Activated CD4-positive, alpha-beta memory T cell treated with anti-CD3 and anti-CD28 coated beads for 36 hours (primary cell): ENCODE measurements at regions not wholly inside any gene's neighbourhood (a gene's known extent, or its start where the extent isn't known, plus 50 kb on each side); places are given as distances from the start of the nearest gene placed in this dataset.
"Not testable (repeated sequence)": the region's sequence is repeated elsewhere in the genome, so short reads cannot be mapped to it uniquely, and the experiment has no call there.

Experiments
- CTCF ChIA-PET: fragments of 350-600 bp; sonication (Branson Sonifier 250); formaldehyde crosslinking; loops from one replicate; lab custom pipeline; 2021; ENCODE audit warnings: antibody characterized with exemption, inconsistent platforms; lab: Charles Lee
- POLR2A ChIA-PET: fragments of 350-600 bp; sonication (Branson Sonifier 250); formaldehyde crosslinking; loops from one replicate; lab custom pipeline; 2021; ENCODE audit warnings: antibody characterized with exemption; lab: Charles Lee
- DNase-seq: peaks from one replicate; pipeline ENCODE4 v3.0.0-alpha.2; 2020
- H3K27ac Mint-ChIP-seq: one replicate; pipeline ENCODE4 v1.8.0; 2021; ENCODE audit warnings: mixed read lengths
- H3K27me3 Mint-ChIP-seq: one replicate; pipeline ENCODE4 v1.8.0; 2021; ENCODE audit warnings: mixed read lengths
- H3K36me3 Mint-ChIP-seq: one replicate; pipeline ENCODE4 v1.8.0; 2021; ENCODE audit warnings: mixed read lengths
- H3K4me1 Mint-ChIP-seq: one replicate; pipeline ENCODE4 v1.8.0; 2021; ENCODE audit warnings: low read depth, mixed read lengths
- H3K4me3 Mint-ChIP-seq: one replicate; pipeline ENCODE4 v1.8.0; 2021; ENCODE audit warnings: mild to moderate bottlenecking, mixed read lengths
- H3K9me3 Mint-ChIP-seq: one replicate; pipeline ENCODE4 v1.8.0; 2021; ENCODE audit warnings: mixed read lengths
- intact Hi-C: fragments of 100-400 bp; cut with micrococcal nuclease; formaldehyde crosslinking; loops from one replicate; pipeline ENCODE4 v1.15.1; 2023

DNA sequence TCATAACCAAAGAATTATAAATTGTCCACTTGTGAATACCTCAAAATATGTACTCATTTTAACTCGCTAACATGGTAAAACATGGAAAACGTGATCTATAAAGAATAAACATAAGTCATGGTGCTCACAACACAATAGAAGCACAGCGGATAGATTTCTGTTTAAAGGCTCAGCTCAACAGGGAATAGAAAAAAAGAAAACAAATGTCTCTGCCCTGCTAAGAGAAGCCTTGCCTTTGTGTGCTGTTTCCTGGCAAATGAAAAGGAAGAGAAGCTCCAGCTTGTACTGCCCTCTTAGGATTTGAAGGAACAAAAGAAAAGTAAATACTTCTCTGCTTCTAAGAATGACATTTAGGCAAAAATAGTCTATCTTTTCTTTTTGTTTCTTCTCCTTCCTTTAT is 121.0 kb upstream of the KRR1 start:
- ChIA-PET POLR2A (no interaction called here), CTCF (no interaction called here)
- Mint-ChIP-seq H3K9me3 (no peaks in the 10 kb centered on the region), H3K27me3 (peaks cover 10% of the 10 kb centered on the region), H3K4me1 (peaks cover 13% of the 10 kb centered on the region), H3K36me3 (no peaks in the 10 kb centered on the region), H3K4me3 (no peak overlapping the region), H3K27ac (no peak overlapping the region)
- no peak for DNase-seq
- intact Hi-C loops: no loop called here

DNA sequence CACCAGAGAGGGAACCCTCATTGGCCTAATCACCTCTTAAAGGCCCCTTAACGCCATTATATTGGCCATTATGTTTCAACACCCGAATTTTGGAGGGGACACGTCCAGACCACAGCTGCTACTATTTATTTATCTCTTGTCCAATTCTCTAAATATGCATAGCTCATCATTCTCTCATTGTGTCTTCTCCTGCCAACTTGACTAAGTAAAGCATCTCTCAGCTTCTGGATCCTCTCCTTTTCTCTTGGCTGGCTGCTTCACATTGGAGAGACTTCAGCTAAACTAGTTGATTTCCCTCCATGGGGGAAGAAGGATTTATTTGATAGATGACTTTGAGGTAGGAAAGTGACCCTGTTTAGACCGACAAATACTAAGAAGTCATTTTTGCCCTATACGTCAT is 120.4 kb upstream of the KRR1 start:
- Mint-ChIP-seq H3K9me3 (no peaks in the 10 kb centered on the region), H3K4me1 (peaks cover 13% of the 10 kb centered on the region), H3K27ac (no peak overlapping the region), H3K36me3 (no peaks in the 10 kb centered on the region), H3K27me3 (peaks cover 10% of the 10 kb centered on the region), H3K4me3 (no peak overlapping the region)
- intact Hi-C loops: no loop called here
- no peak for DNase-seq
- POLR2A ChIA-PET: no interaction called here
- CTCF ChIA-PET: no interaction called here

DNA sequence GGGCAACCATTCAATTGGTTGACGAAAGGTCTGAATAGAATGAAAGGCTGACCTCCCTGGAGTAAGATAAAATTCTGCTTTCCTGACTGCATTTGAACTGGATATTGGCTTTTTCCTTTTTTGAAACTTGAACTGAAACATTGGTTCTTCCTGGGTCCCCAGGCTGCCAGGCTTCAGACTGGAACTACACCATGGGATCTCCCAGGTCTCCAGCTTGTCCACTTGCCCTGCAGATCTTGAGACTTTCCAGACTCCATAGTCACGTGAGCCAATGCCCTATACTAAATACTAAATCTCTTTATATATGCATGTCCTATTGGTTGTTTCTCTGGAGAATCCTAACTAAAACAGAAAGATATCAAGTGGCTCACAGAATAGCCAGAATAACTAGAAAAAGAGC is 118.7 kb upstream of the KRR1 start:
- H3K27me3 Mint-ChIP-seq: peaks cover 5% of the 10 kb centered on the region
- intact Hi-C loops: no loop called here

DNA sequence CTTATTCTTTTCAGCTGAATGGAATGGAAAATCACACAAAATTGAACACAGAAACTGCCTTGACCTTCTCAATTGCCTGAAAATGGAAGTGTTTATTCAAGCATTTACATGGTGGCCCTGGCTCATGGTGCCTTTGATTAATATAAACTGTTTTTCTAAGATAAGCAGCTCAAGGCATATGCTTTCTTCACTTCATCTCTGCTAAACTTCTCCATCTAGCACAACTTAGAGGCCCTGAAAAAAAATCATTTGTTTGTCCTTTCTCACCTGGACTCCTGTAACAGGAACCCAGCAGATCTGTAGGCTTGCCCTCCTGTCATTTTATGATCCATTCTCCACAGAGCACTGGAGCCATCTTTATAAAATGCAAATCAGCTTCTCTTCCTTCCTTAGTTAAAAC is 117.5 kb upstream of the KRR1 start:
- Mint-ChIP-seq H3K27me3 (no peaks in the 10 kb centered on the region), H3K36me3 (no peaks in the 10 kb centered on the region), H3K9me3 (no peaks in the 10 kb centered on the region), H3K4me3 (no peak overlapping the region), H3K4me1 (no peaks in the 10 kb centered on the region), H3K27ac (no peak overlapping the region)
- no peak for DNase-seq
- intact Hi-C loops: no loop called here
- POLR2A ChIA-PET: no interaction called here
- CTCF ChIA-PET: no interaction called here

More for the DNA sequence above, 118.7 kb upstream of the KRR1 start:
- H3K9me3 Mint-ChIP-seq: no peaks in the 10 kb centered on the region
- DNase-seq: no peak
- H3K4me3 Mint-ChIP-seq: no peak overlapping the region
- peaks cover 3% of the 10 kb centered on the region for H3K4me1 Mint-ChIP-seq
- POLR2A ChIA-PET: no interaction called here
- no peaks in the 10 kb centered on the region for H3K36me3 Mint-ChIP-seq
- CTCF ChIA-PET: no interaction called here
- H3K27ac Mint-ChIP-seq: no peak overlapping the region

DNA sequence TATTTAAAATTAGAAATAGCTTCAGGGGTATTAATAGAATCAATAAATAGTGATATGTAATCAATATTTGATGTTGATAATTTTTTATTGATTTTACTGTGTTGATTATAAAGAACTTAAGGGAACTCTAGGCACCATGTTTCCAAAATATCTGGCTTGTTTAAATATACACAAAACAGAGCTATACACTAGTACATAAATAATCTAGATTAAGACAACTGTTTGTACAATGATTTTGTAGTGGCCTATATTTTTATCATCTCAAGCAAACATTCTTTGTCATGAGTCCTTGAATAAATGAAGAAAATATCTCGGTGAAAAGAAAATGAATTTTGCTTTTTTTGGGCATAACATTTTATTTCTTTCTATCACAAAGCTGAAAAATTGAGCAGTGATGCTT is 117.1 kb upstream of the KRR1 start:
- POLR2A ChIA-PET: no interaction called here
- intact Hi-C loops: no loop called here
- H3K27ac Mint-ChIP-seq: no peak overlapping the region
- H3K4me3 Mint-ChIP-seq: no peak overlapping the region
- no peaks in the 10 kb centered on the region for H3K9me3 Mint-ChIP-seq
- H3K4me1 Mint-ChIP-seq: no peaks in the 10 kb centered on the region
- no peak for DNase-seq
- no peaks in the 10 kb centered on the region for H3K27me3 Mint-ChIP-seq
- CTCF ChIA-PET: no interaction called here
- H3K36me3 Mint-ChIP-seq: no peaks in the 10 kb centered on the region

DNA sequence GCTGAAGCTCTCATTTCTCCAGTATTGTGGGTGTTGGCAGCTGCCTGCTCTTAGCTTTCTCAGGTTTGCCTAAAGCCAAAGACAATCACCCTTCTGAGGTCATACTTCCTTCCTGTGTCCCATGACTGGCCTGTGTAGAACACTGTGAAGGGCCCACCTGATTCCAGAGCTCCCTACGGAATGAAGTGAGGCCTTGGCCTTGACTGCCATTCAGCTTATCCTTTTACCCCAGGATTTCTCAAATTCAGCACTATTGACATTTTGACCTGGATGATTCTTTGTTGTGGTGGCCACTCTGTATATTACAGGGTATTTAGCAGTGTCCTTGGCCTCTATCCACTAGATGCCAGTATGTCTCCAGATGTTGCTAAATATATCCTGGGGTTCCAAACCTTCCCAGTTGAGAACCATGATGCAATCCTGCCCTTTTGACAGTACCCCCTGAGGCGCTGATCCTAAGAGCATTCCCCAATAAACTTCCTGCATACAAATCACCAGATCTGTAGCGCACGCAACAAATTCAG is 112.3 kb upstream of the KRR1 start:
- ChIA-PET CTCF (no interaction called here), POLR2A (no interaction called here)
- intact Hi-C loops: no loop called here
- no peak for DNase-seq
- Mint-ChIP-seq H3K4me3 (no peak overlapping the region), H3K9me3 (peaks cover 5% of the 10 kb centered on the region), H3K4me1 (no peaks in the 10 kb centered on the region), H3K36me3 (peaks cover 2% of the 10 kb centered on the region), H3K27me3 (peaks cover 2% of the 10 kb centered on the region), H3K27ac (no peak overlapping the region)

DNA sequence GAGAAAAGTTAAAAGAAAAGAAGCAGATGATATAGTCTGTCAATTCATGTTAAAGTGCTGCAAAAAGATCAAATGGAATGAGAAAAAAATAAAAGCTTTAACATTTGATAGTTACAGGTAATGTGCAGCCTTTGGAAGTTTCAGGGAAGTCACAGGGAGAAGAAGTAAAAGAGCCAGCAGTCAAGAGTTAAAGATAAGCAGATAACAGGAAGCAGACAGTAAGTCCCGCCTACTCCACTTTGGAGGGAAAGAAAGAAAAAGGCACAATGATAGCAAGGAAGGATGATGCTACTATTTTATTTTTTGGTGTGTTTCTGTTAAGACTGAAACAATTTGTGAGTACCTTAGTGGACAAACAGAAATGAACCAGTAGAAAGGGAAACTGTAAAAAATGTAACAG is 111.1 kb upstream of the KRR1 start:
- H3K36me3 Mint-ChIP-seq: peaks cover 2% of the 10 kb centered on the region
- CTCF ChIA-PET: no interaction called here

DNA sequence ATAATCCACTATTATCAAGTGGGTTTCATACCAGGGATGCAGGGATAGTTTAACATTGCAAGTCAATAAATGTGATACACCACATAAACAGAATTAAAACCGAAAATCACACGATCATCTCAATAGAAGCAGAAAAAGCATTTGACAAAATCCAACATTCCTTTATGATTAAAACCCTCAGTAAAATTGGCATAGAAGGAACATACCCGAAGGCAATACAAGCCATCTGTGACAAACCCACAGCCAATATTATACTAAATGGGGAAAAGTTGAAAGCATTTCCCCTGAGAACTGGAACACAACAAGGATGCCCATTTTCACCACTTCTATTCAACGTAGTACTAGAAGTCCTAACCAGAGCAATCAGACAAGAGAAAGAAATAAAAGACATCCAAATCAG is 103.0 kb upstream of the KRR1 start:
- POLR2A ChIA-PET, H3K4me3 Mint-ChIP-seq, H3K4me1 Mint-ChIP-seq, H3K9me3 Mint-ChIP-seq, intact Hi-C loops, H3K36me3 Mint-ChIP-seq, DNase-seq, CTCF ChIA-PET, H3K27ac Mint-ChIP-seq: not testable (repeated sequence)
- peaks cover 21% of the 10 kb centered on the region for H3K27me3 Mint-ChIP-seq

More for the DNA sequence above, 111.1 kb upstream of the KRR1 start:
- POLR2A ChIA-PET: no interaction called here
- Mint-ChIP-seq H3K27me3 (peaks cover 2% of the 10 kb centered on the region), H3K4me1 (no peaks in the 10 kb centered on the region), H3K27ac (no peak overlapping the region), H3K4me3 (no peak overlapping the region), H3K9me3 (peaks cover 5% of the 10 kb centered on the region)
- no peak for DNase-seq
- intact Hi-C loops: no loop called here

DNA sequence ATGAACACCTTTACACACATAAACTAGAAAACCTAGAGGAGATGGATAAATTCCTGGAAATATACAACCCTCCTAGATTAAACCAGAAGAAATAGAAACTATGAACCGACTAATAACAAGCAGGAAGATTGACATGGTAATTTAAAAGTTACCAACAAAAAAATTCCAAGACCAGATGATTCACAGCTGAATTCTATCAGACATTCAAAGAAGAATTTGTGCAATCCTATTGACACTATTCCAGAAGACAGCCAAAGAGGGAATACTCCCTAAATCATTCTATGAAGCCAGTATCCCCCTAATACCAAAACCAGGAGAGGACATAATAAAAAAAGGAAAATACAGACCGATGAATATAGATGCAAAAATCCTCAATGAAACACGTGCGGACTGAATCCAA is 102.6 kb upstream of the KRR1 start:
- ChIA-PET CTCF (interaction anchor here (0.7 kb wide), 1 partner anchor 346 kb away, joined by 3 read pairs; no protein-coding TSS in a partner anchor), POLR2A (no interaction called here)
- Mint-ChIP-seq H3K9me3 (peaks cover 5% of the 10 kb centered on the region), H3K4me3 (no peak overlapping the region), H3K27ac (no peak overlapping the region), H3K4me1 (no peaks in the 10 kb centered on the region), H3K27me3 (peaks cover 19% of the 10 kb centered on the region), H3K36me3 (peaks cover 4% of the 10 kb centered on the region)
- no peak for DNase-seq
- intact Hi-C loops: no loop called here

DNA sequence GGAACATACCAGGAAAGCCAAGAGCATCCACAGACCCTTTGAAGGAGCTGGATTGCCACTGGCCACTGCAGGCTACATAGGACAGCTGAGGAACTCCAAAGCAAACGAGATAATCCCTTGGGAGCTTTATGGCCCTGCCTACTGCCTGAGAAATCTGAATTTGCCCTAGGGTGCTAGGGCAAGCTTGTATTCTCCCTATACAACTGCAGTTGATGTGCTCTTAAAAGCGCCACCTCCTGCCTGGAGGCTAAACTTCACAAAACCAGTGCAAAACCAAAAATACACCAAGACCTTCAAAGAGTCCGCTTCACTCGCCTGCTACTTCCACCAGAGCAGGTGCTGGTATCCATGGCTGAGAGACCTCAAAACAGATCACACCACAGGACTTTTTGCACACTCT is 99.6 kb upstream of the KRR1 start:
- no peak for DNase-seq
- Mint-ChIP-seq H3K27me3 (peaks cover 21% of the 10 kb centered on the region), H3K36me3 (peaks cover 4% of the 10 kb centered on the region), H3K4me3 (no peak overlapping the region), H3K27ac (no peak overlapping the region), H3K9me3 (peaks cover 4% of the 10 kb centered on the region), H3K4me1 (no peaks in the 10 kb centered on the region)
- ChIA-PET POLR2A (no interaction called here), CTCF (interaction anchor here (0.8 kb wide), 2 partner anchors 57 to 126 kb away, joined by 3 to 4 read pairs; no protein-coding TSS in a partner anchor)
- intact Hi-C loops: no loop called here

DNA sequence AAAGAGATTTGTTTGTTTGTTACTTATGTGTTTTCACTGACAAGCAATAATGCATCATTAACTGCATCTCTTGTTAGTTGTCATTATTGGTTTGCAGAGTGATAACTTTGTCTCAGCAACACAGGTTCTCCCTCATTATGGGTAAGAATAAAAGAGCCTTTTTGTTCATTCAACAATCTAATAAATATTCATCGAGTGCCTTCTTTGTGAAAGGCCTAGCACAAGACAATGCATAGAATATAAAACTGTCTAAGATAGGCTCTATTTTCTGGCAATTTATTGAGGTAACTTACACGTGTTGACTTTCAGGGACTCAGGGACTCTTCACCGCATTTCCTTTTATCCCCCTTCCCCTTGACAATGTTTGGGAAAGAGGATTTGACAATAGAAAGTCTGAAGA is 95.5 kb upstream of the KRR1 start:
- H3K36me3 Mint-ChIP-seq: no peaks in the 10 kb centered on the region
- no peaks in the 10 kb centered on the region for H3K9me3 Mint-ChIP-seq
- no peaks in the 10 kb centered on the region for H3K4me1 Mint-ChIP-seq
- H3K27me3 Mint-ChIP-seq: peaks cover 7% of the 10 kb centered on the region
- no peak overlapping the region for H3K27ac Mint-ChIP-seq
- ChIA-PET POLR2A (no interaction called here), CTCF (no interaction called here)
- intact Hi-C loops: no loop called here
- H3K4me3 Mint-ChIP-seq: no peak overlapping the region
- no peak for DNase-seq

DNA sequence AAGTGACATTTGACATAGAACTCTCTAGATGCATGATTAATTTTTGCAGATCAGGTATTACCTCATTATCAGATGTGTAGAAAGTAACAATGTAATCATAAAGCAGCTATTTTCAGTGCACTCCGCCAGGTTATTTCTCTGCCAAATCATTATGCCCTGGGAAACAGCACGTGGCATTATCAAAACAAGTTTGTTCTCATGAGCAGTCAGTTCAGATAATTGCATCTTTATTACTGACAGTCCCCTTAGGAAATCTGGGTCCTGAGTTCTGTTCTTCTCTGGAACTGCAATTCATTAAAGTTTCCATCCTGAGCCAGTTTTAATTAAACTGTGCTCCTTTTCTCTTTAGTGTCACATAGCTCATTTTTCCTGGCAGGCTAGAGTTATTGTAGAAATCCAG is 94.7 kb upstream of the KRR1 start:
- H3K27me3 Mint-ChIP-seq: peaks cover 5% of the 10 kb centered on the region
- ChIA-PET CTCF (no interaction called here), POLR2A (no interaction called here)
- H3K9me3 Mint-ChIP-seq: no peaks in the 10 kb centered on the region
- no peaks in the 10 kb centered on the region for H3K36me3 Mint-ChIP-seq
- intact Hi-C loops: no loop called here
- no peak overlapping the region for H3K27ac Mint-ChIP-seq
- no peak overlapping the region for H3K4me3 Mint-ChIP-seq
- no peaks in the 10 kb centered on the region for H3K4me1 Mint-ChIP-seq
- DNase-seq: no peak

DNA sequence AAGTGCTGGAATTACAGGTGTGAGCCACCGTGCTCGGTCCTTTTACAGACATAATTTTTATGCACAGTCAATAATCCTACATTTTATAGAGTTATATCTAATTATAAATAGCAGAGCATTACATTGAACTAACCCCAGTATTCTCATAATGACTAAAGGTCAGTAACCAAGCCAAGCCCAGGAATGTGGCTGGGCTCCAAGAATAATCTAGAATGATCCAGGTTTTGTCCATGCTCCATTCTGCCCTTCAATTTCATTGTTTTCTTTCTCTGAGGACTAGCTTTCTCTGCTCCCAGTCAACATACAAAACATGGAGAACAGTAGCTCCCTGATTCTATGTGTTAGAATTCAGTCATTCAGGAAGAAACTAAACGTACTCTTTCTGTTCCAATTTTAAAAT is 92.1 kb upstream of the KRR1 start:
- no peak for DNase-seq
- peaks cover 3% of the 10 kb centered on the region for H3K27me3 Mint-ChIP-seq
- no peaks in the 10 kb centered on the region for H3K4me1 Mint-ChIP-seq
- intact Hi-C loops: no loop called here
- no peak overlapping the region for H3K27ac Mint-ChIP-seq
- H3K9me3 Mint-ChIP-seq: no peaks in the 10 kb centered on the region
- H3K4me3 Mint-ChIP-seq: no peak overlapping the region
- CTCF ChIA-PET: no interaction called here
- POLR2A ChIA-PET: no interaction called here
- no peaks in the 10 kb centered on the region for H3K36me3 Mint-ChIP-seq
